ENCODE measurements at regions not wholly inside any gene's neighbourhood (a gene's known extent, or its start where the extent isn't known, plus 50 kb on each side); places are given as distances from the start of the nearest gene placed in this dataset.

GRCh38 chr7:33807155-33807530, 98.2 kb upstream of the BMPER start:
- Mint-ChIP-seq H3K4me3 (no peak overlapping the region), H3K27ac (peak overlapping the region; percentile 84 to 93 (median 90)), H3K27me3 (ENCODE audit: low read depth) (no peaks in the 10 kb centered on the region), H3K9me3 (no peaks in the 10 kb centered on the region), H3K4me1 (peaks cover 55% of the 10 kb centered on the region), H3K36me3 (ENCODE audit: low read depth) (no peaks in the 10 kb centered on the region)
- TF ChIP-seq CTCF (IDR thresholded peaks at IDR 0.05; ENCODE audit: unreplicated experiment in 3 of 3), result no peak

- no peaks in the 10 kb centered on the region for H3K27me3 Mint-ChIP-seq (ENCODE audit: low read depth)
- no peaks in the 10 kb centered on the region for H3K36me3 Mint-ChIP-seq (ENCODE audit: low read depth)
- H3K4me1 Mint-ChIP-seq, result peaks cover 49% of the 10 kb centered on the region
- peak in 2 of 3 experiments; percentile 16 to 26 for TF ChIP-seq CTCF (IDR thresholded peaks at IDR 0.05; ENCODE audit: unreplicated experiment in 3 of 3)
- no peak overlapping the region for H3K4me3 Mint-ChIP-seq
- H3K9me3 Mint-ChIP-seq, result no peaks in the 10 kb centered on the region
- H3K27ac Mint-ChIP-seq, result peak overlapping the region; percentile 17 to 90 (median 38)
These were observed 97.4 kb upstream of the BMPER start for GRCh38 chr7:33807779-33808482.

- no peaks in the 10 kb centered on the region for H3K9me3 Mint-ChIP-seq
- no peak for TF ChIP-seq CTCF (IDR thresholded peaks at IDR 0.05; ENCODE audit: unreplicated experiment in 3 of 3)
- no peaks in the 10 kb centered on the region for H3K36me3 Mint-ChIP-seq (ENCODE audit: low read depth)
- H3K4me1 Mint-ChIP-seq, result peaks cover 42% of the 10 kb centered on the region
- H3K27me3 Mint-ChIP-seq (ENCODE audit: low read depth), result no peaks in the 10 kb centered on the region
- peak overlapping the region in 2 of 3 experiments; percentile 45 to 76 for H3K27ac Mint-ChIP-seq
- H3K4me3 Mint-ChIP-seq, result no peak overlapping the region
These were observed 96.1 kb upstream of the BMPER start for GRCh38 chr7:33809228-33809627.

GRCh38 chr7:33810356-33810755, 95.0 kb upstream of the BMPER start:
- H3K4me3 Mint-ChIP-seq, result no peak overlapping the region
- TF ChIP-seq CTCF (IDR thresholded peaks at IDR 0.05; ENCODE audit: unreplicated experiment in 3 of 3), result no peak
- H3K36me3 Mint-ChIP-seq (ENCODE audit: low read depth), result no peaks in the 10 kb centered on the region
- H3K27ac Mint-ChIP-seq, result peak overlapping the region in 2 of 3 experiments; percentile 12 to 14
- H3K9me3 Mint-ChIP-seq, result no peaks in the 10 kb centered on the region
- no peaks in the 10 kb centered on the region for H3K27me3 Mint-ChIP-seq (ENCODE audit: low read depth)
- peaks cover 42% of the 10 kb centered on the region for H3K4me1 Mint-ChIP-seq

GRCh38 chr7:33813331-33813730, 92.0 kb upstream of the BMPER start:
- TF ChIP-seq CTCF (IDR thresholded peaks at IDR 0.05; ENCODE audit: unreplicated experiment in 3 of 3), result no peak
- Mint-ChIP-seq H3K27me3 (ENCODE audit: low read depth) (no peaks in the 10 kb centered on the region), H3K4me3 (no peak overlapping the region), H3K27ac (peak overlapping the region in 2 of 3 experiments; percentile 24 to 82), H3K9me3 (no peaks in the 10 kb centered on the region), H3K36me3 (ENCODE audit: low read depth) (no peaks in the 10 kb centered on the region), H3K4me1 (peaks cover 33% of the 10 kb centered on the region)

- Mint-ChIP-seq H3K27me3 (ENCODE audit: low read depth) (no peaks in the 10 kb centered on the region), H3K36me3 (ENCODE audit: low read depth) (no peaks in the 10 kb centered on the region), H3K9me3 (no peaks in the 10 kb centered on the region), H3K4me1 (peaks cover 30% of the 10 kb centered on the region), H3K27ac (peak overlapping the region; percentile 60 to 86 (median 82)), H3K4me3 (peak overlapping the region in 2 of 3 experiments; percentile 51 to 57)
- TF ChIP-seq CTCF (IDR thresholded peaks at IDR 0.05; ENCODE audit: unreplicated experiment in 3 of 3), result no peak
These were observed 90.9 kb upstream of the BMPER start for GRCh38 chr7:33814400-33814799.

Measured in nephron (organoid).